Esophagus mucosa (tissue), 1 donor: ENCODE measurements at regions not wholly inside any gene's neighbourhood (a gene's known extent, or its start where the extent isn't known, plus 50 kb on each side); places are given as distances from the start of the nearest gene placed in this dataset.
A peak's percentile ranks its signal among the peaks of the same experiment; 100 is the strongest.
"Not testable (repeated sequence)": the region's sequence is repeated elsewhere in the genome, so short reads cannot be mapped to it uniquely, and the experiment has no call there.

ENCODE experiments used
- ATAC-seq: fragments of 200-7000 bp; cut with Tn5 transposase; one replicate; pipeline ENCODE4 v1.9.1; 2020
- donor health status: DM: yes; HTN: yes; CAD: no.

- no peak for ATAC-seq
These were observed 155.4 kb upstream of the FAR2 start for GRCh38 chr12:28993720-28994119.

GRCh38 chr12:28994179-28994715 lies 154.8 kb upstream of the FAR2 start:
- no peak for ATAC-seq

GRCh38 chr12:28996688-28997087 lies 152.4 kb upstream of the FAR2 start:
- ATAC-seq, result no peak

GRCh38 chr12:28998662-28999120 lies 150.4 kb upstream of the FAR2 start:
- ATAC-seq, result no peak

- ATAC-seq, result no peak
These were observed 144.8 kb upstream of the FAR2 start for GRCh38 chr12:29004066-29004935.

GRCh38 chr12:29004936-29005304 lies 144.2 kb upstream of the FAR2 start:
- no peak for ATAC-seq

GRCh38 chr12:29008786-29009185 lies 140.3 kb upstream of the FAR2 start:
- ATAC-seq, result no peak

- no peak for ATAC-seq
These were observed 136.4 kb upstream of the FAR2 start for GRCh38 chr12:29012673-29013072.

GRCh38 chr12:29017532-29017931 lies 131.5 kb upstream of the FAR2 start:
- not testable (repeated sequence) for ATAC-seq

GRCh38 chr12:29023436-29024076 lies 125.5 kb upstream of the FAR2 start:
- ATAC-seq, result no peak

GRCh38 chr12:29024117-29024516 lies 125.0 kb upstream of the FAR2 start:
- ATAC-seq, result no peak

- no peak for ATAC-seq
These were observed 123.1 kb upstream of the FAR2 start for GRCh38 chr12:29025937-29026336.

- no peak for ATAC-seq
These were observed 122.7 kb upstream of the FAR2 start for GRCh38 chr12:29026419-29026818.

GRCh38 chr12:29029484-29029883 lies 119.6 kb upstream of the FAR2 start:
- ATAC-seq, result not testable (repeated sequence)

- no peak for ATAC-seq
These were observed 119.1 kb upstream of the FAR2 start for GRCh38 chr12:29030006-29030405.

- no peak for ATAC-seq
These were observed 116.6 kb upstream of the FAR2 start for GRCh38 chr12:29032446-29032845.

- no peak for ATAC-seq
These were observed 115.6 kb upstream of the FAR2 start for GRCh38 chr12:29033519-29033918.

- peak; percentile 42 for ATAC-seq
These were observed 114.0 kb upstream of the FAR2 start for GRCh38 chr12:29035112-29035511.

GRCh38 chr12:29039013-29039412 lies 110.1 kb upstream of the FAR2 start:
- ATAC-seq, result no peak

GRCh38 chr12:29041621-29042020 lies 107.5 kb upstream of the FAR2 start:
- no peak for ATAC-seq

- no peak for ATAC-seq
These were observed 106.0 kb upstream of the FAR2 start for GRCh38 chr12:29043069-29043468.

GRCh38 chr12:29044799-29045198 lies 104.3 kb upstream of the FAR2 start:
- ATAC-seq, result no peak

GRCh38 chr12:29048787-29049186 lies 100.3 kb upstream of the FAR2 start:
- ATAC-seq, result no peak

GRCh38 chr12:29050503-29050902 lies 98.6 kb upstream of the FAR2 start:
- no peak for ATAC-seq
